Spinal cord (tissue), 9 donors: ENCODE measurements at regions not wholly inside any gene's neighbourhood (a gene's known extent, or its start where the extent isn't known, plus 50 kb on each side); places are given as distances from the start of the nearest gene placed in this dataset.

Experiments
- DNase-seq, 6 donors: peaks; one replicate each; pipeline versions ENCODE4 v3.0.0 to v3.0.0-alpha.2; 2013 to 2015; ENCODE audit warnings: low spot score in 6 of 6, low read depth in 4 of 6
- H3K27ac ChIP-seq: one replicate; pipeline ENCODE4 v1.5.1; 2013; ENCODE audit warnings: low read depth, low read length, control low read depth
- H3K27me3 ChIP-seq: one replicate; pipeline ENCODE4 v1.6.1; 2013; ENCODE audit warnings: low read length; ENCODE audit not compliant: control insufficient read depth, insufficient read depth
- H3K36me3 ChIP-seq: one replicate; pipeline ENCODE4 v1.6.1; 2013; ENCODE audit warnings: low read length; ENCODE audit not compliant: control insufficient read depth, insufficient read depth
- H3K4me1 ChIP-seq: one replicate; pipeline ENCODE4 v1.6.1; 2013; ENCODE audit warnings: low read length; ENCODE audit not compliant: control insufficient read depth, insufficient read depth
- H3K4me3 ChIP-seq: one replicate; pipeline ENCODE4 v1.5.1; 2013; ENCODE audit warnings: low read depth, low read length, control low read depth
- H3K9me3 ChIP-seq: one replicate; pipeline ENCODE4 v1.6.1; 2013; ENCODE audit warnings: low read length; ENCODE audit not compliant: control insufficient read depth, insufficient read depth
- WGBS: methylation state at CpG from one replicate; pipeline ENCODE4 v1.1.5; 2013; ENCODE audit warnings: missing lambda C conversion rate; ENCODE audit not compliant: insufficient coverage; 5-methylcytosine and 5-hydroxymethylcytosine counted together
- donor health status: healthy.

- no peaks in the 10 kb centered on the region for H3K4me1 ChIP-seq
- no peak for DNase-seq
- no peak overlapping the region for H3K4me3 ChIP-seq
- no peaks in the 10 kb centered on the region for H3K36me3 ChIP-seq
- H3K27ac ChIP-seq, result no peak overlapping the region
- H3K9me3 ChIP-seq, result no peaks in the 10 kb centered on the region
- 100% methylated on average over 1 of the region's 2 CpGs for WGBS
- no peaks in the 10 kb centered on the region for H3K27me3 ChIP-seq
These were observed 146.1 kb upstream of the PACRGL start for GRCh38 chr4:20554134-20554533.

GRCh38 chr4:20565075-20565721 lies 135.1 kb upstream of the PACRGL start:
- no peaks in the 10 kb centered on the region for H3K27me3 ChIP-seq
- no peak overlapping the region for H3K27ac ChIP-seq
- WGBS, result no CpG with 5 or more reads among the region's 7 CpGs
- H3K36me3 ChIP-seq, result no peaks in the 10 kb centered on the region
- H3K4me1 ChIP-seq, result no peaks in the 10 kb centered on the region
- H3K9me3 ChIP-seq, result no peaks in the 10 kb centered on the region
- peak in 1 of 6 donors; percentile 39 for DNase-seq
- no peak overlapping the region for H3K4me3 ChIP-seq

GRCh38 chr4:20570981-20571715 lies 129.1 kb upstream of the PACRGL start:
- Histone ChIP-seq H3K4me1 (peaks cover 4% of the 10 kb centered on the region), H3K27me3 (no peaks in the 10 kb centered on the region), H3K27ac (no peak overlapping the region), H3K9me3 (no peaks in the 10 kb centered on the region), H3K4me3 (no peak overlapping the region), H3K36me3 (no peaks in the 10 kb centered on the region)
- peak in 1 of 6 donors; percentile 85 for DNase-seq
- no CpG with 5 or more reads among the region's 2 CpGs for WGBS

- peaks cover 4% of the 10 kb centered on the region for H3K4me1 ChIP-seq
- H3K36me3 ChIP-seq, result no peaks in the 10 kb centered on the region
- peak in 1 of 6 donors; percentile 50 for DNase-seq
- no peaks in the 10 kb centered on the region for H3K27me3 ChIP-seq
- H3K9me3 ChIP-seq, result no peaks in the 10 kb centered on the region
- WGBS, result 68% methylated on average over 4 of the region's 8 CpGs
- no peak overlapping the region for H3K27ac ChIP-seq
- H3K4me3 ChIP-seq, result no peak overlapping the region
These were observed 127.3 kb upstream of the PACRGL start for GRCh38 chr4:20572976-20573375.

GRCh38 chr4:20574986-20575385 lies 125.3 kb upstream of the PACRGL start:
- H3K4me1 ChIP-seq, result peaks cover 4% of the 10 kb centered on the region
- no peaks in the 10 kb centered on the region for H3K27me3 ChIP-seq
- H3K36me3 ChIP-seq, result no peaks in the 10 kb centered on the region
- DNase-seq, result peak in 1 of 6 donors; percentile 44
- H3K9me3 ChIP-seq, result no peaks in the 10 kb centered on the region
- H3K27ac ChIP-seq, result no peak overlapping the region
- no CpG with 5 or more reads among the region's 1 CpG for WGBS
- no peak overlapping the region for H3K4me3 ChIP-seq

- no peaks in the 10 kb centered on the region for H3K36me3 ChIP-seq
- H3K27ac ChIP-seq, result no peak overlapping the region
- peaks cover 4% of the 10 kb centered on the region for H3K4me1 ChIP-seq
- H3K9me3 ChIP-seq, result no peaks in the 10 kb centered on the region
- H3K27me3 ChIP-seq, result no peaks in the 10 kb centered on the region
- DNase-seq, result peak in 2 of 6 donors; percentile 48 to 88
- H3K4me3 ChIP-seq, result no peak overlapping the region
- WGBS, result 20% methylated on average over 1 of the region's 5 CpGs
These were observed 124.8 kb upstream of the PACRGL start for GRCh38 chr4:20575486-20575885.

GRCh38 chr4:20576861-20577260 lies 123.4 kb upstream of the PACRGL start:
- H3K27me3 ChIP-seq, result no peaks in the 10 kb centered on the region
- H3K9me3 ChIP-seq, result no peaks in the 10 kb centered on the region
- peaks cover 4% of the 10 kb centered on the region for H3K4me1 ChIP-seq
- no peak overlapping the region for H3K4me3 ChIP-seq
- no peaks in the 10 kb centered on the region for H3K36me3 ChIP-seq
- no peak overlapping the region for H3K27ac ChIP-seq
- DNase-seq, result no peak

- H3K4me3 ChIP-seq, result no peak overlapping the region
- H3K9me3 ChIP-seq, result no peaks in the 10 kb centered on the region
- no peaks in the 10 kb centered on the region for H3K36me3 ChIP-seq
- H3K27me3 ChIP-seq, result no peaks in the 10 kb centered on the region
- H3K27ac ChIP-seq, result no peak overlapping the region
- WGBS, result 83% methylated on average over 1 of the region's 2 CpGs
- DNase-seq, result no peak
- peaks cover 4% of the 10 kb centered on the region for H3K4me1 ChIP-seq
These were observed 122.6 kb upstream of the PACRGL start for GRCh38 chr4:20577702-20578101.

- Histone ChIP-seq H3K27ac (no peak overlapping the region), H3K27me3 (no peaks in the 10 kb centered on the region), H3K36me3 (no peaks in the 10 kb centered on the region), H3K4me3 (no peak overlapping the region), H3K4me1 (no peaks in the 10 kb centered on the region), H3K9me3 (no peaks in the 10 kb centered on the region)
- no peak for DNase-seq
- WGBS, result 100% methylated on average over 1 of the region's 2 CpGs
These were observed 119.4 kb upstream of the PACRGL start for GRCh38 chr4:20580907-20581306.

GRCh38 chr4:20589436-20589835 lies 110.8 kb upstream of the PACRGL start:
- DNase-seq, result no peak
- Histone ChIP-seq H3K27ac (no peak overlapping the region), H3K27me3 (no peaks in the 10 kb centered on the region), H3K4me1 (no peaks in the 10 kb centered on the region), H3K4me3 (no peak overlapping the region), H3K9me3 (no peaks in the 10 kb centered on the region), H3K36me3 (no peaks in the 10 kb centered on the region)
- WGBS, result no CpG with 5 or more reads among the region's 1 CpG
